ENCODE measurements at regions not wholly inside any gene's neighbourhood (a gene's known extent, or its start where the extent isn't known, plus 50 kb on each side); places are given as distances from the start of the nearest gene placed in this dataset.

- dilution Hi-C loops (cut with MboI; ENCODE audit: extremely low pct_ligation_motif_present, low sequenced_read_pairs) (no loop called here), intact Hi-C loops (cut with micrococcal nuclease) (no loop called here)
- no TSS peak for BruUV-seq (replicated peaks)
- no peaks in the 10 kb centered on the region for H3K9me3 ChIP-seq (replicated peaks; ENCODE audit: control insufficient read depth, insufficient read depth, low read length)
- no peak for FAIRE-seq
- no peaks in the 10 kb centered on the region for H3K4me1 ChIP-seq (ENCODE audit: control insufficient read depth, extremely low read depth, insufficient read depth, low read length)
- no peak overlapping the region for H2AFZ ChIP-seq (ENCODE audit: low read depth, low read length)
- H3K27me3 ChIP-seq (ENCODE audit: control insufficient read depth in 2 of 2, insufficient read depth in 2 of 2, low read length in 2 of 2), result no peaks in the 10 kb centered on the region
- TF ChIP-seq GATA2 (IDR thresholded peaks at IDR 0.05; ENCODE audit: insufficient read depth, insufficient read length, low read depth, low read length) (no peak), FOS (IDR thresholded peaks at IDR 0.05; ENCODE audit: borderline replicate concordance, insufficient read depth, low read length) (no peak), CTCF (IDR thresholded peaks at IDR 0.05; ENCODE audit: extremely low read depth in 1 of 2, insufficient read depth in 1 of 2, low read depth in 1 of 2, low read length in 2 of 2) (no peak), MAX (IDR thresholded peaks at IDR 0.05; ENCODE audit: insufficient read depth, insufficient read length) (no peak), EZH2 (IDR thresholded peaks at IDR 0.05; ENCODE audit: borderline replicate concordance, low read depth, low read length, severe bottlenecking) (no peak), POLR2AphosphoS5 (IDR thresholded peaks at IDR 0.05; ENCODE audit: insufficient read depth, low read depth, low read length) (no peak), MYC (IDR thresholded peaks at IDR 0.05; ENCODE audit: low read depth, low read length) (no peak), POLR2A (IDR thresholded peaks at IDR 0.05; ENCODE audit: low read depth, low read length) (no peak), JUN (IDR thresholded peaks at IDR 0.05; ENCODE audit: borderline replicate concordance, insufficient read depth, insufficient read length, low read depth) (no peak)
- no peak for DNase-seq (ENCODE audit: low read depth, low spot score)
- H3K79me2 ChIP-seq (ENCODE audit: control insufficient read depth, insufficient read depth, low read length), result no peaks in the 10 kb centered on the region
- no peaks in the 10 kb centered on the region for H3K36me3 ChIP-seq (ENCODE audit: control insufficient read depth in 2 of 2, extremely low read depth in 1 of 2, insufficient read depth in 2 of 2, low read length in 2 of 2)
- no peak overlapping the region for H3K9ac ChIP-seq (replicated peaks; ENCODE audit: extremely low read depth, insufficient read depth, low read length)
- no peak overlapping the region for H3K4me2 ChIP-seq (ENCODE audit: insufficient read depth, low read length)
- no peak overlapping the region for H3K27ac ChIP-seq (ENCODE audit: insufficient read depth, low read depth, low read length)
- H3K4me3 ChIP-seq (replicated peaks in 1 of 3; ENCODE audit: insufficient read depth in 1 of 3, low read depth in 1 of 3, low read length in 3 of 3), result no peak overlapping the region
- POLR2A ChIA-PET, result no interaction called here
- no peaks in the 10 kb centered on the region for H4K20me1 ChIP-seq (replicated peaks; ENCODE audit: control insufficient read depth, extremely low read depth, insufficient read depth, low read length)
- no peaks in the 10 kb centered on the region for H3K9me1 ChIP-seq (replicated peaks; ENCODE audit: control insufficient read depth, extremely low read depth, insufficient read depth, low read length)
- CTCF ChIA-PET, result no interaction called here
These were observed 334.0 kb upstream of the GCFC2 start for GRCh38 chr2:76044701-76045100.

All from endothelial cell of umbilical vein (primary cell).